Vagina (tissue), 2 donors: ENCODE measurements at regions not wholly inside any gene's neighbourhood (a gene's known extent, or its start where the extent isn't known, plus 50 kb on each side); places are given as distances from the start of the nearest gene placed in this dataset.

Source experiments
- POLR2A ChIP-seq, 2 donors: fragments of 450-650 bp; IDR thresholded peaks; one replicate each; pipeline ENCODE4 v1.6.1; 2017; ENCODE audit warnings: antibody characterized with exemption in 2 of 2, mild to moderate bottlenecking in 2 of 2, moderate library complexity in 2 of 2
- POLR2AphosphoS5 ChIP-seq, 2 donors: sonication (generic); formaldehyde crosslinking; IDR thresholded peaks; one replicate each; pipeline ENCODE4 v1.9.0; 2017; ENCODE audit warnings: antibody characterized with exemption in 2 of 2, mild to moderate bottlenecking in 2 of 2, low read depth in 1 of 2; ENCODE audit not compliant: insufficient read depth in 1 of 2
- TF ChIP-seq, protein P1 (sequence below), 3 experiments: fragments of 450-650 bp in 2 of 3; fragments of 200-600 bp in 1 of 3; sonication (generic) in 1 of 3; IDR thresholded peaks; one replicate each; pipeline ENCODE4 v1.5.1; 2017 to 2019; ENCODE audit warnings: antibody characterized with exemption in 3 of 3, mild to moderate bottlenecking in 2 of 3, moderate library complexity in 2 of 3

- no peak for TF ChIP-seq POLR2A (IDR thresholded peaks at IDR 0.05)
- TF ChIP-seq, protein P1, sequence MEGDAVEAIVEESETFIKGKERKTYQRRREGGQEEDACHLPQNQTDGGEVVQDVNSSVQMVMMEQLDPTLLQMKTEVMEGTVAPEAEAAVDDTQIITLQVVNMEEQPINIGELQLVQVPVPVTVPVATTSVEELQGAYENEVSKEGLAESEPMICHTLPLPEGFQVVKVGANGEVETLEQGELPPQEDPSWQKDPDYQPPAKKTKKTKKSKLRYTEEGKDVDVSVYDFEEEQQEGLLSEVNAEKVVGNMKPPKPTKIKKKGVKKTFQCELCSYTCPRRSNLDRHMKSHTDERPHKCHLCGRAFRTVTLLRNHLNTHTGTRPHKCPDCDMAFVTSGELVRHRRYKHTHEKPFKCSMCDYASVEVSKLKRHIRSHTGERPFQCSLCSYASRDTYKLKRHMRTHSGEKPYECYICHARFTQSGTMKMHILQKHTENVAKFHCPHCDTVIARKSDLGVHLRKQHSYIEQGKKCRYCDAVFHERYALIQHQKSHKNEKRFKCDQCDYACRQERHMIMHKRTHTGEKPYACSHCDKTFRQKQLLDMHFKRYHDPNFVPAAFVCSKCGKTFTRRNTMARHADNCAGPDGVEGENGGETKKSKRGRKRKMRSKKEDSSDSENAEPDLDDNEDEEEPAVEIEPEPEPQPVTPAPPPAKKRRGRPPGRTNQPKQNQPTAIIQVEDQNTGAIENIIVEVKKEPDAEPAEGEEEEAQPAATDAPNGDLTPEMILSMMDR (IDR thresholded peaks at IDR 0.05), result no peak
- TF ChIP-seq POLR2AphosphoS5 (IDR thresholded peaks at IDR 0.05; ENCODE audit: insufficient read depth in 1 of 2, low read depth in 1 of 2), result no peak
Measured at GRCh38 chr1:101420406-101420805, 183.6 kb downstream of the S1PR1 start.
